GM18909 (cell line): ENCODE measurements at regions not wholly inside any gene's neighbourhood (a gene's known extent, or its start where the extent isn't known, plus 50 kb on each side); places are given as distances from the start of the nearest gene placed in this dataset.
A peak's percentile ranks its signal among the peaks of the same experiment; 100 is the strongest.

ENCODE experiments used
- ATAC-seq: cut with Tn5 transposase; IDR thresholded peaks from one replicate; pipeline ENCODE4 v1.9.1; 2021; ENCODE audit warnings: mild to moderate bottlenecking; ENCODE audit not compliant: unreplicated experiment, poor library complexity

DNA sequence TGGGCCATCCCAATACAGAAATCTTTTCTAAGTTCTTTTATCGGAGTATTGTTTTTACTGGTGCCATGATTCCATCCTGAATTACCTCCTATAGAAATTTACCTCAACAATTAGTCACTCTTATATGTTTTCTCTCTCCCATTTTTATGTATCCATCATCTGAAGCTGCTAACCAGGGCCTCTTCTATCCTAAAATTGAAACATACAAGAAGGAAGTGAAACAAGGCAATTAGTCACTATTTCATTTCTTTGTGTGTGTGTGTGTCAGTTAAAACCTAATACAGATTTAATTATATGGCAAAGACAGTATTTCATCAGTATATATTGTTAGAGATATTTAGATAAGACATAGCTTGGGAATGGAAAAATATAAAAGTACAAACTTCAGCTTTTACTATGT lies 148.4 kb upstream of the AHR start:
- peak; percentile 74 for ATAC-seq

DNA sequence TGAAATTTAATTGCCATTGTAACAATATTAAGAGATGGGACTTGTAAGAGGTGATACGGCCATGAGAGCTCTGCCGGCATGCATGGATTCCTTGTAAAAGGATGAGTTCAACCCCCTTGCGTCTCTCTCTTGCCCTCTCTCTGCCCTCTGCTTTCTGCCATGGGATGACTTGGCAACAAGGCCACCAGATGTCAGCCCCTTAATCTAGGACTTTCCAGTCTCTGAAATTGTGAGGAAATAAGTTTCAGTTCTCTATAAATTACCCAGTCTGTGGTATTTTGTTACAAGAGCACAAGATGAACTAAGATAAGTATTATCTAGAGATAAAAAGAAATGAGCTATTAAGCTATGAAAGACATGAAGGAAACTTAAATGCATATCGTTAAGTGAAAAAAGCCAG lies 145.7 kb upstream of the AHR start:
- ATAC-seq: peak; percentile 57

DNA sequence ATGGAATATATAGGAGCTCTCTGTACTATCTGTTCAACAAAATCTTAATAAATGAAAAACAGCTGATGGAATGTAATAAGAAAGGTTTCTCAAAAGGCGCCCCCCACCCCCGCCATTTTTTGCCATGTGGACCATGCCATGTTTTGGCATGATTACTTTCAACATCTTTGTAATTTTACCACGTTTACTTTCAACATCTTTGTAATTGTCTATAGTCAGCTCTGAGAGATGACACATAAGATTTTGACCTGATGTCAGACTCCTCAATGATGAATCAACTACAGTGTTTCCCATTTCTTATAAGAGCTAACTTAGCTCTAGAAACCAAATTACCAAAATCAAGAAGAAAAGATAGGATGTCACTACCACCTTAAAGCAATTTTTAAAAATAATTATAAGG lies 144.9 kb upstream of the AHR start:
- no peak for ATAC-seq

DNA sequence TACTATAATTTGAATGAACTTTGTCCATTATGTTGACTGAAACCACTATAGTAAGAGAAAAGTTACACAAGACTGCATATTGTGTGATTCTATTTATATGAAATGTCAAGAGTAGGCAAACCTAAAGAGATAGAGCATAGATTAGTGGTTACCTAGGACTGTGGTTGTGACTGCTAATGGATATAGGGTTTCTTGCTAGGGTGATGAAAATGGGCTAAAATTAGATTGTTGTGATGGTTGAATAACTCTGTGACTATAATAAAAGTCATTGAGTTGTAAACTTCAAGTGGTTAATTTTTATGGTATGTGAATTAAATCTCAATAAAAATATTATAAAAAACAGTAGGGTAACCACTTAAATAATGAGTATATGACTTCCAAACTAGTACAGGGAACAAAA lies 142.9 kb upstream of the AHR start:
- no peak for ATAC-seq

DNA sequence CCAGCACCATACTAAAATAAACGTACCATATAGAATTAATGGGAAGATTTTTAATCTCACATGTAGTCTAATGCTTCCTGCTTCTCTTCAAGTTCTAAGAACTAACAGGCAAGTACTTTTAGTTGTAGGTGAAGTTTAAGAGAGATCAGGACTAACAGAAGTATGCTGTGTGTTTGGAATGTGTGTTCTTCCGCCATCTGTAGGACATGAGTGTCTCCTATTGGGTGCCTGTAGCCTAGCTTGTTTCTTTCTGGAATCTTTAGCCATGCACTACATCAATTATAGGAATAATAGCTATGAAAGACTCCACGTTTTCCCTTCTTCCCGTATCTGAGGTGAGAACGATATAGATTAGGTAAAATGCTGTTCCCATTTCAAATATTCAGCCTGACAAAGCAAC lies 140.2 kb upstream of the AHR start:
- ATAC-seq: no peak

DNA sequence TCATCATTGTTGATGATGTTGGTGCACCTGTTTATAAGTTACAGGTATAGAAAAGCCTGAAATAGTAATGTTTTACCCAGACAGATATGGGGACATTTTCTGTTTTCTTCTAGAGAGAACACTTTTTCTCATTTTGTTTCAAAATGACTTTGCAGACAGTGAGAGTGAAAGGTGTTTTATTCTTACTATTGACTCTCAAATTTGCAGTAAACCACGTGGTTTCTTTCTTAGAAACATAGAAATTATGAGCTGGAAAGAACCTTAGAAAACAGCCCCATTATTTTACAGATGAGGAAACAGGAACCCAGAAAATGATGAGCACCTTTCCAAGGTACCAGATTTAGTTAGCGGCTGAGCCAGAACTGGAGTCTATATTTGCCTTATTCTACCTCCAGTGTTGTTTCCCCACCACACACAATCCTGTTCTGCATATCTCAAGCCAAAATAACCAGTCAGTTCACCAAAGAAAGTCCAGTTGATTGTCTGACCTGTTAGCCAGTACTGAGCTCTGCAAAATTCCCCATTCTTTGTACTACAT lies 138.9 kb upstream of the AHR start:
- peak; percentile 89 for ATAC-seq

DNA sequence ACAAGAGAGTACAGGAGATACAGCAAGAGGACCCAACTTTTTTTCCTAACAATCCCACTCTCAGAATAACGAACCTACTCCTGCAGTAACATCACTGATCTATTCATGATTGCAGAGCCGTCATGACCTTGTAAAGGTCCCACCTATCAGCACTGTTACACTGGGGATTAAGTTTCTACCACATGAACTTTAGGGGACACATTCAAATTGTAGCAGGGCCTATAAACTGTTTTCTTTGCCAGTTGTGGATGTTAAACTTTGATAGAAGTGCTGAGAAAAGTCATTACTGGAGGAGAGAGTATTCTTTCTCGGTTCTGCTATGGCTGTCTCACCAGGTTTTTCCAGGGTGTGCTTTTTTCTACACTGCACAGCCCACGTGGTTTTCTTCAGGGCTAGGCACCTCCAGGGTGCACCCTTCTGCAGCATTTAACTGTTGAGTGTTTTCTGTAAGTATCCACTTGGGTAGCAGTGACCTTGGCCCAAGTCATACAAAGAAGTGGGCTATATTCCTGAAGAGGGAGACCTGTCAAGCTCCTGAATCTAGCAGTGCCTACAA lies 131.6 kb upstream of the AHR start:
- peak; percentile 96 for ATAC-seq

DNA sequence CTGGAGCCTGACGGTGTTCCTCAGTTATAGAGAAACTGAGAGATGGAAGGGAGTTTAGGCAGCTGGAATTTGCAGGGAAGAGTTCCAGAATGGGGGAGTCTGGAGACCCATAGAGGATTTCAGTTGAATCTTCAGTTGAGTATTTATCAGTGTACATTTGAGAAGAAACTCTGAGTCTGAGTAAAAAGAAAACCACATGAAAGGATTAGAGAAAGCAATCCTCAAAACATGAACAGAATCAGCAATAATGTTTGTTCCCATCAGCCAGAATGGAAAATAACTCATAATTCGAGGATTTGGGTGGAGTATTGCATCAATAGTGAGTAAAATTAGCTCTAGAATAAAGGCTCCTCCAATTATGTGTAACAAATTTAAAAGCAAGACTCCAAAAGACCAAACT lies 130.0 kb upstream of the AHR start:
- ATAC-seq: no peak

DNA sequence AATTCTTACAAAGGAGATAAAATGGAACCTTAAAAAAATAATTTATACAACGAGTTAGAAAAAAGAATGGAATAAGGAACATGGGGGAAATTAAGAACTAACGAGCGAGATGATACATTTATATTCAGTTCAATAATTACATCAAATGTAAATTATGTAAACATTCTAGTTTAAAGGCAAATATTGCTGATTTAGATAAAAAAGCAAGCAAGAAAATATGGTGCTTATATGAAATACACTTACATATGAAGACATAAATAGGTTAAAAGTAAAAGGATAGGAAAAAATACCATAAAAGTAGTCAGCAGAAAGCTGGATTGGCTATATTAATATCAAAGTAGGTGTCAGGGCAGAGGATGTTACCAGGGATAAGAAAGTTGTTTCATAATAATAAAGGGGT lies 127.0 kb upstream of the AHR start:
- no peak for ATAC-seq

DNA sequence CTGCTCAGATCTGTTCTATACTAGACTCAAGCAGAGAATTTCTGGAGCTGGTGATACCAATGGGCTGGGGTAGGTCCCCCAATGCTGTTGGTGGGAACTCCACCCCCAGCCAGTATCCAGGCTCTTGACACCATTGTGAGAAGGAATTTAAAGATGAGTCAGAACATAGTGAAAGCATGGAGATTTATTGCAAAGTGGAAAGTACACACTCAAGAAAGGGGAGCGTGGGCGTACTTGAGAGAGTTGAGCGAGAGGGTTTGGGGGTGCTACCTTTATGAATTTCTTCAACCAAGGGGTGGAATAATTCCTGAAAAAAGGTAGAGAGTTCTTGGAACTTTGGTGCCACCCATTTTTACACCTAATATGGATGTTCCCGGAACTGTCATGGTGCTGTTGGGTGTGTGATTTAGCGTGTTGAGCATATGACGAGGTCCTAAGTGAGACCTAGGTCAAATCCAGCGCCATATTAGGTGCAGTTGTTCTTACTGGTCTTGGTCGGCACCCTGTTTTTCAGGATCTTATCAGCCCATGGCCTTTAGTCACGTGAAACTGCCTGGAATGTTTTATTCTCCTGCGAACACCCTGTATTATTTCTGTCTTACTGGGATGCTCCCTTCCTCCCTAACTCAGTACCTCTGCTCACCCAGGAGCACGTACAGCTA lies 122.0 kb upstream of the AHR start:
- no peak for ATAC-seq

DNA sequence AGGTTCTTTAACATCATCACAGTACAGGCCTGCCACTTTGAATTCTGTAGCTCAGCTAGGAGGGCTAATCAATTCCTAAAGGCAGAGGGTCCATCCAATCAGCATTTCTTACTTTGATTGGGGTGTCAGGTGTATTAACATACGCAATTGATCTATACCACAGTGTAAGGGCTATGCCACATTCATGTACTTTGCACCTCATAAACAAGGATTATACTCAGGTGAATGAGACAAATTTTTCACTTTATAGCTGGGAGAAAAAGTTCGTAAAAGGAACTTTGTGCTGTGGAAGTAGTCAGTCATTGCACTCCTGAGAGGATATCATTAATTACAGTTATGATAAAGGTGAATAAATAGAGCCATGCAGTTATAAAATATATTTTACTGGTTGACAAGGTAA lies 119.9 kb upstream of the AHR start:
- ATAC-seq: no peak

DNA sequence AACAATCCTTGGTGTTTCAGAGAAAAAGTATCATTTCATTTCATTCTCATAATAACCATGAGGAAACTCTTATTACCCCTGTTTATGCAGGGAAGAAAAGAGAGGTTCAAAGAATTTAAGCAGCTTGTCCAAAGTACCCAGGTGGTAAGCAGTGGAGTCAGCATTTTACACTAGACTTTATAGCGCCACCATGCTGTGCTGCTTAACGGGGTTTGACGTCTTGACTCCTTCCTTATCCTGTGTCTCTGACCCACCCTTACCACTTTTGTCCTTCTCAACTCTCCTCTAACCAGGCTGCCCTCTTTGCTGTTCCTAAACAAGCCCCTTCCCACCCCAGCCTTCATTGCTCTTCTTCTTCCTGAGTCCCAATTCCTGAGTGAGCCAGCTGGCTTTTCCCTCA lies 117.0 kb upstream of the AHR start:
- ATAC-seq: no peak

DNA sequence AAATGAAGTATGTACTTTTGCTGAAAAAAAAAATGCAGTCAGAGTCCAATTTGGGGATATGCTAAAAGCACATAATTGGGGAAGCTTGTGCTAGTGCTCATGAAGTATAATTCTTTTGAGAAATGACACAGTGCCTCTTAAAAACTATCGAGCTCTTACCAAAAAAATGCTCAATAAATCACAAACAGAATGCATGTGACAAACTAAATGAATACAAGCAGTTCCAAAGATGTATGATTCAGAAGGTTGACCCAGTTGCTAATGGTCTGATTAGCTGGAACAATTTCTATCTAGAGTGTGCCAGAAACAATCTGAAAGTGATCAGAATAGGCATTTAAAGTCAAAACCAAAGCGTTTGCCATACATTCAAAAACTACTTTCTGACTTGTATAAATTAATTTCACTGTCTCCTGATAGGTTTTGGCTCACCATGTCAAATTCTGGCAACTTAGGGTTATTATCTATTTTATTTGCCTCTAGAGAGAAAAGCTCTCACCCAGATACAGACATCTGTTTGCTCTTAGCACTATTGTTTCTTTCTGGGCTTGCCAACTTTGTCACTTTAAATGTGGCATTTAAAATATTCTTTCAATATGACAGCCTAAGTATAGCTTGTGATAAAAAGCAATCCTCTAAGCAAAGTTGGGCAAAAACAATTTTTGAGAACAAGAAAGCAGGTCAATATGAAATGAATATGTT lies 114.7 kb upstream of the AHR start:
- ATAC-seq: no peak

DNA sequence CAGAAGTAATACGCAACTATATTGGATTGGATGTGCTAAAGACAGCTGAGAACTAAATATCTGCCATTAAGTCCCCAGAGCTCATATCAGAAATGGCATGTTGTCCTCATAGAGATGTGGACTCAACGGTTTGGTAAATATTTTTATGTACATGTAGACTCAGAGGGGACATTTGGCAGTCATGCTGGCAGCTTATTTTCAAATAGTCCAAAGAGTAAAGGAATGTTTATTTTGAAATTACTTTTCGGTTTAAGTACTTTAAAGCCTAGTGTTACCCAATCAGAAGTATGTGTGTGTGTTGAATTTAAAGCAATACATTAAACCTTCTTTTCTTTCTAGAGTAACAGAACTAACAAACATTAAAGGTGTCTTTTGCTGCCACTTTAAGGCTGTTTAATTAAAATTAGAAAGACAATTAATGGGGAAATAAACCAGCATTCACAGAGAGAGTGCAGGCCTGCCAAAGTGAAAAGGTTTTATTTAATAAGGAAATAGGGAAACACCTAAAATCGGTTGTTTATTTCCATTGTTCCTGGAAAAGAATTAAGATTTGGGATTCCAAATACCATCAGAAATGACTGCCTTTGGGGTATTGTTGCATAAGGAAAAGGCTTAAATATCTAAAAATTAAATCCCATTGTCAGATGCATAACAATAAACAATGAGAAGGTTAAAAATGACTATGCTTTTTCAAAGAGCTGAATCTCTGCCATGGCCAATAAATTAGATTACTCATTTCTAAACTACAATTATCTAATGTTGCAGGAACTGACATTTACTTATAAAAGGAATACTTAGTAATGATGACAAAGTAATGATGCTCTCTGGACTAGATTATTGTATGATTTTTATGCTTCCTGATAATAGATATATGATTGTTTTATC lies 113.4 kb upstream of the AHR start:
- peak; percentile 35 for ATAC-seq

DNA sequence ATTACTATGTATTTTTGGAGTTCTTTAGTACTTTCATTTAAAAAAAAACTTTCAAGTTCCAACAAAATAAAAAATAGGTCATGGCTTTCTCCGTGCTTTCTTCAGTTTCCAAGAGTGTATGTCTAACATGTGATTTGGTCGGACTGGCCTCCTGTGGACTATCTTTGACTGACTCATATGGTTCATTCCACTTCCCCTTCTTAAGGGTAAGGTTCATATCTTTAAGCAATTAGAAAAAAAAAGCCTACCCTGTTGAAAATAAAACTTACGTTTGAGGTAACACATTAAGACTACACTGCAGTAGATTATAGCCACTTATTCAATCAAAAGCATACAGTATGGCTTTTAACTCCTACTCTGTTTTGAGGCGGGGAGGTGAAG lies 112.8 kb upstream of the AHR start:
- peak; percentile 98 for ATAC-seq

DNA sequence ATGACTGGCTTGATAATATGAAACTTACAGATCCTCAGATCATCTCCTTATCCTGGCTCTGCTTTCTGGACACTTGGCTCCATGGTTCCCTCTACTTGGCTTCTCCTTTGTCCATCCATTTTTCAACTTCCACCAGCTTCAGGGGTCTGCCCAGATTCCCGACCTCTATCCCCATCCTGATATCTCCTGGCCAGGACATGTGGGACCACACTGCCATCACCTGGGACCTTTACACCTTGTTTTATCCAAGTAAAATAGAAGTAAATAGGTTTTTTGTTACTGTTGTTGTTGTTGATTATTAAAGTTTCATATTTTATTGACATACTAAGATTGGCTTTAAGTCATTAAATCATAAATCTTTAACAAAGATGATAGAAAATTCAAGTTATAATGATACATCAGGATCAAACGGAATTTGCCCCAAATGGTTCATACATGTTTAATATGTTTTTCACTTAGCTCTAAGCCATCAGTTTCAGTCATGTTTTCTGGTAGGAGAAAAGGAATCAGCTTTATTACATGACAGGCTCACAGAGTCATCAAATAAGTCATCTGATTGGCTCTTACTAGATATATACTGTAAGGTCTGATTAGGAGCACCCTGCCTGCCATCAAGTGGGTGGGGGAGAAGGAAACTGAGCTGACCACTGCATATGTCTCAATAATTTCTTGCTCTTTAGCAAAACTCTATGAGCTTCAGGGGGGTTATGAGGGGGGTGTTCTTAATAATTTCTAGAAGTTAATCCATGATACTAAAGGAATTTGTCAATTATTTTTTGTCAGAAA lies 111.5 kb upstream of the AHR start:
- ATAC-seq: no peak

DNA sequence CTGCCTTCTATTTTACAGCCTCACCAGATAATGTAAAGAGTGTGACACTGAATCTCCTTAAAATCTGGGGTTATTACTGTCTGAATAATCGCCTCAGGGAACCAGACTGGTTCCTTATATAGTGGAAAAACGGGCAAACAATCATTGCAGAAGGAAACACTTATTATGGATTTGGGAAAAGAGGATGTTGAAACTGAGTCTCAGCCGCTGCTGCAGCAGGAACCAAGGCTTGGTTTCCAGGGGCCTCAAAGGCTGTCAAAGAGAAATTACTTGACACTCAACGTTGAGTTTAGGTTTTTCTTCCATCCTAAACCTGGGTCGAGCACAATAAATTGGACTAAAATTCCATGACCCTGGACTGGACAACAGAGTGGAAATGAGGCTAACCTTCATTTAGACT lies 103.8 kb upstream of the AHR start:
- no peak for ATAC-seq

DNA sequence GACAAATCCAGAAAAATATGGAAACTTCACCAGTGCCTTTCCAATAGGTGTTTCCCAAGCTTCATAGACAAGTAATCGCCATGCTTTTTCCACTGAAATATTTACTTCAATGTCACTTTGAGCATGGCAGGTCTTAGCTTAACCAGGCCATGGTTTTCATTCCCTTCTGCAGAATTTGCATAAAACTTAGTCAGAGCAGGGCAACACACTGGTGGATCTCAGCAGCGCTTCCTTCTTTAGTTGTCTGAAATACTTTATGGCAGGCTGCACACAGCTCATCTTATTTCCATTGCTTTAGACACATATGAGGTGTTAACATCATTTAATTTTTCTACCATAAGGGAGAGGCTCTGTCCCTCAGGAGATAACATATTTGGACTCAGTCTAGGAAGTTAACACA lies 102.9 kb upstream of the AHR start:
- peak; percentile 92 for ATAC-seq

DNA sequence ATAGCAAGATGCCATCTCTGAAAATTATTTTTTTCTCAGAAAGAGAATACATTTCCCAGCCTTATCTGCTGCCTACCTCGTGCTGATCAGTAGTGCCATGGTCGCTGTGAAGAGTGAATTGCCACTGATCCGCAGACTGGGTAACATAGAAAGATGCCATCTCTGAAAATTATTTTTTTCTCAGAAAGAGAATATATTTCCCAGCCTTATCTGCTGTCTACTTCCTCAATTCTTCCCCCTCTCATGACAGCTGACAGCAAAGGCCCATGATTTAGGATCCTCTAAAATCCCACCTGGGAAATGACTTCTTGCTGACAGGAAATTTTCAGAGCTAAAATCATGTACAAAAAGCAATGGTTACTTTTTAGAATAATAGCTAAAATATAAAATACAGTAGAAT lies 92.5 kb upstream of the AHR start:
- no peak for ATAC-seq

DNA sequence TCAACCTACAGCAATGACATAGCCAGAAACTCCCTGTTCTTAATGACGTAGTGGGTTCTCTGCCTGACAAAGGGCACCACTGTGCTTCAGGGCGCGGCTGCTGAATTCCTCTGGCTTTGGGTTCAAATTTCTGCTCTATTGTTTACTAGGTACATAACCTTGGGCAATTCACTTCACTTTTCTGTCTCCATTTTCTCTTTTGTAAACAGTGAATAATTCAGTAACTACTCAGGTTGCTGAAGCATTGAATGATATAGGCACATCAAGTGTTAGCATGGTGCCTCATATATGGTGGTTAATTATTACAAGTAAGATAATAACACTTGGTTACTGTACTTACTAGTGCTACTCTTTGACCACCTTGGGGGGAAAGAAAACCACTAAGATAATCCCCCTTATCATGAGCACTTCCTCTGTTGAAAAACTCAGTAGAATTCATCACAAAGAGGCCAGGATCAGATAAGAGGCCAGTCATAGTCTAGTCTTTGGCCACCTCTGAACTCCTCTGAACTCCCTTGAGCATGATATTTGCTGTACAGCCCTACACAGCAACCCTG lies 92.0 kb upstream of the AHR start:
- ATAC-seq: peak; percentile 77
